Parathyroid adenoma (tissue), 2 donors: ENCODE measurements at regions not wholly inside any gene's neighbourhood (a gene's known extent, or its start where the extent isn't known, plus 50 kb on each side); places are given as distances from the start of the nearest gene placed in this dataset.

Source experiments
- H2AFZ ChIP-seq: fragments of 300-600 bp; sonication (generic); one replicate; pipeline ENCODE4 v1.7.0; 2017; ENCODE audit warnings: antibody characterized with exemption, mild to moderate bottlenecking
- H3K27ac ChIP-seq: fragments of 300-600 bp; sonication (generic); one replicate; pipeline ENCODE4 v1.7.0; 2017
- H3K27me3 ChIP-seq: fragments of 300-600 bp; sonication (generic); one replicate; pipeline ENCODE4 v1.7.0; 2017; ENCODE audit warnings: low read length; ENCODE audit not compliant: control insufficient read depth, insufficient read depth
- H3K36me3 ChIP-seq: fragments of 300-600 bp; sonication (generic); one replicate; pipeline ENCODE4 v1.7.0; 2017; ENCODE audit warnings: low read length; ENCODE audit not compliant: control insufficient read depth, insufficient read depth
- H3K4me1 ChIP-seq: fragments of 300-600 bp; sonication (generic); one replicate; pipeline ENCODE4 v1.7.0; 2017; ENCODE audit warnings: control low read depth
- H3K4me2 ChIP-seq: fragments of 300-600 bp; sonication (generic); one replicate; pipeline ENCODE4 v1.7.0; 2017; ENCODE audit warnings: low read length
- H3K4me3 ChIP-seq: fragments of 300-600 bp; sonication (generic); one replicate; pipeline ENCODE4 v1.7.0; 2017; ENCODE audit warnings: low read depth, low read length
- H3K79me2 ChIP-seq: fragments of 300-600 bp; sonication (generic); one replicate; pipeline ENCODE4 v1.7.0; 2017; ENCODE audit warnings: control low read depth
- H3K9ac ChIP-seq: fragments of 300-600 bp; sonication (generic); one replicate; pipeline ENCODE4 v1.7.0; 2017; ENCODE audit warnings: mild to moderate bottlenecking
- H3K9me3 ChIP-seq: fragments of 300-600 bp; sonication (generic); one replicate; pipeline ENCODE4 v1.7.0; 2017; ENCODE audit warnings: low read length; ENCODE audit not compliant: control insufficient read depth
- TF ChIP-seq, protein P1 (sequence below): fragments of 300-600 bp; sonication (generic); IDR thresholded peaks from one replicate; pipeline ENCODE4 v1.7.0; 2017; ENCODE audit warnings: antibody characterized with exemption, mild to moderate bottlenecking
- donor health status: primary hyperparathyroidism.

DNA sequence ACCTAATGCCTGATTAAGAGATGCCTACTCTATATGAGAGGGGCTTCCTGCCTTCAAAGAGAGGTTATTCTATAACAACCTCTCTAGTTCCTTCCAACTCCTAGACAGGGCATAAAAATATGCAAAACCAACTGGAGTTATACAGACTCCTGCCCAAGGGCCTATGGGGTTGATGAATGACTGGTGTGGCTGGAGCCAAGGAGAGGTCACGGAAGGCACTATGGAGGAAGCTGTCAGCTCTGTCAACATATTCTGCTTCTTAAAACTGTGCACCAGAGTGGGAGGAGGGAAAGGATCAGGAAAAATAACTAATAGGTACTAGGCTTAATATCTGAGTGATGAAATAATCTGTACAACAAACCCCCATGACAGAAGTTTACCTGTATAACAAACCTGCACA, 120.9 kb upstream of the CDC42EP3 start:
- Histone ChIP-seq H3K4me1 (no peaks in the 10 kb centered on the region), H3K27ac (no peak overlapping the region), H3K9ac (no peak overlapping the region), H2AFZ (no peak overlapping the region), H3K27me3 (no peaks in the 10 kb centered on the region), H3K79me2 (no peaks in the 10 kb centered on the region), H3K4me2 (no peak overlapping the region), H3K36me3 (no peaks in the 10 kb centered on the region), H3K9me3 (no peaks in the 10 kb centered on the region), H3K4me3 (no peak overlapping the region)
- TF ChIP-seq, protein P1, sequence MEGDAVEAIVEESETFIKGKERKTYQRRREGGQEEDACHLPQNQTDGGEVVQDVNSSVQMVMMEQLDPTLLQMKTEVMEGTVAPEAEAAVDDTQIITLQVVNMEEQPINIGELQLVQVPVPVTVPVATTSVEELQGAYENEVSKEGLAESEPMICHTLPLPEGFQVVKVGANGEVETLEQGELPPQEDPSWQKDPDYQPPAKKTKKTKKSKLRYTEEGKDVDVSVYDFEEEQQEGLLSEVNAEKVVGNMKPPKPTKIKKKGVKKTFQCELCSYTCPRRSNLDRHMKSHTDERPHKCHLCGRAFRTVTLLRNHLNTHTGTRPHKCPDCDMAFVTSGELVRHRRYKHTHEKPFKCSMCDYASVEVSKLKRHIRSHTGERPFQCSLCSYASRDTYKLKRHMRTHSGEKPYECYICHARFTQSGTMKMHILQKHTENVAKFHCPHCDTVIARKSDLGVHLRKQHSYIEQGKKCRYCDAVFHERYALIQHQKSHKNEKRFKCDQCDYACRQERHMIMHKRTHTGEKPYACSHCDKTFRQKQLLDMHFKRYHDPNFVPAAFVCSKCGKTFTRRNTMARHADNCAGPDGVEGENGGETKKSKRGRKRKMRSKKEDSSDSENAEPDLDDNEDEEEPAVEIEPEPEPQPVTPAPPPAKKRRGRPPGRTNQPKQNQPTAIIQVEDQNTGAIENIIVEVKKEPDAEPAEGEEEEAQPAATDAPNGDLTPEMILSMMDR = no peak

DNA sequence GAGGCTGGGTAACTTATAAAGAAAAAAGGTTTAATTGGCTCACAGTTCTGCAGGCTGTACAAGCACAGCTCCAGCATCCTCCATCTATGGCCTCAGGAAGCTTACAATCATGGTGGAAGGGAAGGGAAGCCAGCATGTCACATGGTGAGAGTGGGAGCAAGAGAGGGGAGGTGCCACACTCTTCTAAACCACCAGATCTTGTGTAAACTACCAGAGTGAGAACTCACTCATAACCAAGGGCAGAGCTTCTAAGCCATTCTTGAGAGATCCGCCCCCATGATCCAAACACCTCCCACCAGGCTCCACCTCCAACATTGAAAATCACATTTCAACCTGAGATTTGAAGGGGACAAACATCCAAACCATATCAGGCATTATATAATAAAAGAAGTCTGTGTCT, 121.6 kb upstream of the CDC42EP3 start:
- H3K4me2 ChIP-seq = no peak overlapping the region
- H3K27me3 ChIP-seq = no peaks in the 10 kb centered on the region
- H3K9ac ChIP-seq = no peak overlapping the region
- H3K9me3 ChIP-seq = no peaks in the 10 kb centered on the region
- no peak overlapping the region for H3K4me3 ChIP-seq
- H3K4me1 ChIP-seq = no peaks in the 10 kb centered on the region
- TF ChIP-seq, protein P1 = no peak
- H3K36me3 ChIP-seq = no peaks in the 10 kb centered on the region
- no peaks in the 10 kb centered on the region for H3K79me2 ChIP-seq
- H2AFZ ChIP-seq = no peak overlapping the region
- no peak overlapping the region for H3K27ac ChIP-seq

DNA sequence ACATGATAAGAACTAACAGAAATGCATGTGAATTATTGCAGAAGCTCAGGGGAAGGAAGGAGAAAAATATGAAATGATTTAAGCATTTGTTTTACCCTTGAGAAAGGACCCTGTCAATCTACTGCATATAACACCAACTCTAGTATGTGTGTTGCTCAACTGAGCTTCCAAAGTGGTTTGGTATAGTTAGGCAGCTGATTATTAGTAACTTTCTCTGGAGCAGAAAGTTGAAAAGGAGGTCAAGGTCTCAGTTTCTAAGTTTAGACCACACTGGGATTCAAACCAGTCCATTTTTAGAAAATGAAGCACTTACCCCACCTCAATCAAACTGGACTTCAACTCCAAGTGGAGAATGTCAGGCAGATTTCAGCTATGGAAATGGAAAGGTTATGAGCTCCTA, 123.3 kb upstream of the CDC42EP3 start:
- Histone ChIP-seq H3K4me3 (no peak overlapping the region), H3K9me3 (no peaks in the 10 kb centered on the region), H3K36me3 (no peaks in the 10 kb centered on the region), H3K79me2 (no peaks in the 10 kb centered on the region), H3K4me1 (no peaks in the 10 kb centered on the region), H3K27ac (no peak overlapping the region), H3K9ac (no peak overlapping the region), H2AFZ (no peak overlapping the region), H3K27me3 (no peaks in the 10 kb centered on the region), H3K4me2 (no peak overlapping the region)
- TF ChIP-seq, protein P1 = no peak

DNA sequence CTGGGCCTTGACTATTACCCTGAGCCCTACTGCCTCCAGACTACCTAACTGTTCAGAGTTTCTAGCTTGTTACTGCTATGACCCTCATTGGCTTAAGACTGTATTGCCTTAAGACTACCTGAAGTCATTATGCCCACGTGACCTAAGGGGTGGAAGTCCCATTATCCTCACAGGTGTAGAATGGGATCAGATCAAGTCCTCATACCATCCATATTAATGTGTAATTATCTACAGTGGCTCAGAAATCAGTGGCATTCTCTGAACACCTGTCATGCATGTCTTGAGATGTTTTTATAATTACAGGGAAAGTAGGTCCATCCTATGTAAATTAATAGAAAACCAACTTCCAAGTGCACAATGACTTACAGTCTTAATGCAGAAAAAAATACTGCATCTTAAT, 124.0 kb upstream of the CDC42EP3 start:
- H3K79me2 ChIP-seq = no peaks in the 10 kb centered on the region
- no peak overlapping the region for H3K4me2 ChIP-seq
- no peaks in the 10 kb centered on the region for H3K4me1 ChIP-seq
- H3K36me3 ChIP-seq = no peaks in the 10 kb centered on the region
- H3K9me3 ChIP-seq = no peaks in the 10 kb centered on the region
- no peaks in the 10 kb centered on the region for H3K27me3 ChIP-seq
- no peak overlapping the region for H3K9ac ChIP-seq
- H3K4me3 ChIP-seq = no peak overlapping the region
- TF ChIP-seq, protein P1 = no peak
- no peak overlapping the region for H3K27ac ChIP-seq
- no peak overlapping the region for H2AFZ ChIP-seq

DNA sequence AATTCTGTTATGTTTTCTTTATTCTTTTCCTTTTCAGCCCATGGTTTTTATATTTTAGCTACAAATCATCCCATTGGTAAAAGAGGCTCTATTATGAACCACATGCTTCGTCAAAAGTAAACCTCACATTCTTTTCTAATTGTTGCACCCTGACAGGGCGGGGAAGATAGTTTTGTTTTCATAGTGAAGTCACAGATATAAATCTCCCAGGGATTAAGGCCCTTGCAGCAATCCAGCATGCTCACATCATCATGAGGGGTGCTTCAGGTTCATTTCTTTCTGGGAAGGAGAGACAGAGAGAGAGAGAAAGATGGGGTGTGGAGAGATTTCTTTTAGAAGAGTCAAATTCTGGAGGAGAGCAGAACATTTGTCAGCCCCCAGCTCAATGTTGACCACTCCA, 124.5 kb upstream of the CDC42EP3 start:
- no peaks in the 10 kb centered on the region for H3K4me1 ChIP-seq
- H3K27ac ChIP-seq = no peak overlapping the region
- no peak overlapping the region for H2AFZ ChIP-seq
- H3K4me2 ChIP-seq = no peak overlapping the region
- H3K4me3 ChIP-seq = no peak overlapping the region
- TF ChIP-seq, protein P1 = no peak
- H3K79me2 ChIP-seq = no peaks in the 10 kb centered on the region
- H3K27me3 ChIP-seq = no peaks in the 10 kb centered on the region
- H3K36me3 ChIP-seq = no peaks in the 10 kb centered on the region
- no peaks in the 10 kb centered on the region for H3K9me3 ChIP-seq
- no peak overlapping the region for H3K9ac ChIP-seq
